RWPE2 (cell line): ENCODE measurements at regions not wholly inside any gene's neighbourhood (a gene's known extent, or its start where the extent isn't known, plus 50 kb on each side); places are given as distances from the start of the nearest gene placed in this dataset.

Experiments used
- ATAC-seq: fragments of 200-7000 bp; cut with Tn5 transposase; 3 replicates; pipeline ENCODE4 v1.9.1; 2021; ENCODE audit warnings: low read depth
- DNase-seq: peaks from one replicate; pipeline ENCODE4 v3.0.0-alpha.2; 2020; ENCODE audit warnings: low spot score
- H3K27ac ChIP-seq: fragments of 450-650 bp; 2 replicates; pipeline ENCODE4 v1.5.1; 2017; ENCODE audit warnings: mild to moderate bottlenecking; ENCODE audit not compliant: poor library complexity, severe bottlenecking
- H3K27me3 ChIP-seq: fragments of 250-450 bp; sonication (Bioruptor Pico); 2 replicates; pipeline ENCODE4 v1.5.1; 2021; ENCODE audit warnings: mild to moderate bottlenecking, moderate library complexity; ENCODE audit not compliant: insufficient read depth, poor library complexity, severe bottlenecking
- H3K36me3 ChIP-seq: fragments of 250-450 bp; sonication (Bioruptor Pico); 2 replicates; pipeline ENCODE4 v1.5.1; 2020; ENCODE audit warnings: low read depth, mild to moderate bottlenecking, moderate library complexity
- H3K4me1 ChIP-seq: fragments of 250-450 bp; sonication (Bioruptor Pico); 2 replicates; pipeline ENCODE4 v1.5.1; 2021; ENCODE audit warnings: mild to moderate bottlenecking, moderate library complexity; ENCODE audit not compliant: insufficient read depth, poor library complexity, severe bottlenecking
- H3K4me3 ChIP-seq: fragments of 250-450 bp; sonication (Bioruptor Pico); 2 replicates; pipeline ENCODE4 v1.5.1; 2021; ENCODE audit warnings: mild to moderate bottlenecking, moderate library complexity; ENCODE audit not compliant: severe bottlenecking
- H3K9me3 ChIP-seq: fragments of 250-450 bp; sonication (Bioruptor Pico); 2 replicates; pipeline ENCODE4 v1.5.1; 2021; ENCODE audit warnings: mild to moderate bottlenecking, moderate library complexity; ENCODE audit not compliant: severe bottlenecking
- CTCF ChIP-seq: fragments of 450-650 bp; IDR thresholded peaks from one replicate; pipeline ENCODE4 v1.5.1; 2017; ENCODE audit warnings: mild to moderate bottlenecking, moderate library complexity; ENCODE audit not compliant: poor library complexity, severe bottlenecking

- Histone ChIP-seq H3K27me3 (no peaks in the 10 kb centered on the region), H3K27ac (no peak overlapping the region), H3K9me3 (no peaks in the 10 kb centered on the region), H3K36me3 (no peaks in the 10 kb centered on the region), H3K4me3 (no peak overlapping the region), H3K4me1 (no peaks in the 10 kb centered on the region)
- ATAC-seq (no peak), DNase-seq (no peak)
- no peak for TF ChIP-seq CTCF
These were observed 155.5 kb downstream of the FGF10 start for GRCh38 chr5:44233691-44234090.

- no peaks in the 10 kb centered on the region for H3K36me3 ChIP-seq
- no peak for TF ChIP-seq CTCF
- H3K4me1 ChIP-seq, result no peaks in the 10 kb centered on the region
- H3K9me3 ChIP-seq, result no peaks in the 10 kb centered on the region
- DNase-seq (no peak), ATAC-seq (no peak)
- H3K27me3 ChIP-seq, result peaks cover 10% of the 10 kb centered on the region
- no peak overlapping the region for H3K27ac ChIP-seq
- no peak overlapping the region for H3K4me3 ChIP-seq
These were observed 163.7 kb downstream of the FGF10 start for GRCh38 chr5:44225231-44226160.

- Histone ChIP-seq H3K4me3 (no peak overlapping the region), H3K4me1 (no peaks in the 10 kb centered on the region), H3K36me3 (no peaks in the 10 kb centered on the region), H3K27me3 (peaks cover 3% of the 10 kb centered on the region), H3K27ac (no peak overlapping the region), H3K9me3 (no peaks in the 10 kb centered on the region)
- ATAC-seq (no peak), DNase-seq (no peak)
- no peak for TF ChIP-seq CTCF
These were observed 189.8 kb downstream of the FGF10 start for GRCh38 chr5:44199408-44199807.

GRCh38 chr5:44189255-44189654 lies 200.0 kb downstream of the FGF10 start:
- no peak overlapping the region for H3K4me3 ChIP-seq
- H3K36me3 ChIP-seq, result no peaks in the 10 kb centered on the region
- DNase-seq (no peak), ATAC-seq (no peak)
- no peak for TF ChIP-seq CTCF
- no peaks in the 10 kb centered on the region for H3K4me1 ChIP-seq
- no peak overlapping the region for H3K27ac ChIP-seq
- H3K27me3 ChIP-seq, result no peaks in the 10 kb centered on the region
- H3K9me3 ChIP-seq, result no peaks in the 10 kb centered on the region

- H3K36me3 ChIP-seq, result no peaks in the 10 kb centered on the region
- H3K27ac ChIP-seq, result no peak overlapping the region
- no peak for ATAC-seq
- no peaks in the 10 kb centered on the region for H3K4me1 ChIP-seq
- no peak for DNase-seq
- no peaks in the 10 kb centered on the region for H3K9me3 ChIP-seq
- no peak overlapping the region for H3K4me3 ChIP-seq
- H3K27me3 ChIP-seq, result no peaks in the 10 kb centered on the region
- no peak for TF ChIP-seq CTCF
These were observed 201.2 kb downstream of the FGF10 start for GRCh38 chr5:44187973-44188372.
